ENCODE measurements at regions not wholly inside any gene's neighbourhood (a gene's known extent, or its start where the extent isn't known, plus 50 kb on each side); places are given as distances from the start of the nearest gene placed in this dataset.
A peak's percentile ranks its signal among the peaks of the same experiment; 100 is the strongest.

DNA sequence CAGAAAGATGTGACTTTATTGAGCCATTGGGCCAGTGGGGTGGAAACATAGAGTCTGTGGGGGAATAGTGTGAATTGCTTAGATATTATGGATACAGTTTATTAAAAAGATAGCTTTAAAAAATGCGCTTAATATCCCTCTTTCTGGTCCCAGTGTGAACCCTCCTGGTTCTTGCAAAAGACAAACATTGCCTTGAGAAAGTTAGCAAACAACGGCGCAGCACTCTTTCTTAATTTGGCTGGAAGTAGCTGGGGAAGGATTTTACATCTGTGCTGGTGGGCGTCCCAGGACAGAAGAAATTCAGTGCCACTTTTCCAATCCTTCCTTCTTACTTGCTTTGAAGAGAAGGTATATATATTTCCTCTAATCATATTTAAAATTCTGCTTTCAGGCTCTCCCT is 191.4 kb upstream of the ZFP64 start:
- BruUV-seq (replicated peaks) = no TSS peak
- intact Hi-C loops (cut with micrococcal nuclease; ENCODE audit: unreplicated experiment) = no loop called here
- TF ChIP-seq, protein P1, sequence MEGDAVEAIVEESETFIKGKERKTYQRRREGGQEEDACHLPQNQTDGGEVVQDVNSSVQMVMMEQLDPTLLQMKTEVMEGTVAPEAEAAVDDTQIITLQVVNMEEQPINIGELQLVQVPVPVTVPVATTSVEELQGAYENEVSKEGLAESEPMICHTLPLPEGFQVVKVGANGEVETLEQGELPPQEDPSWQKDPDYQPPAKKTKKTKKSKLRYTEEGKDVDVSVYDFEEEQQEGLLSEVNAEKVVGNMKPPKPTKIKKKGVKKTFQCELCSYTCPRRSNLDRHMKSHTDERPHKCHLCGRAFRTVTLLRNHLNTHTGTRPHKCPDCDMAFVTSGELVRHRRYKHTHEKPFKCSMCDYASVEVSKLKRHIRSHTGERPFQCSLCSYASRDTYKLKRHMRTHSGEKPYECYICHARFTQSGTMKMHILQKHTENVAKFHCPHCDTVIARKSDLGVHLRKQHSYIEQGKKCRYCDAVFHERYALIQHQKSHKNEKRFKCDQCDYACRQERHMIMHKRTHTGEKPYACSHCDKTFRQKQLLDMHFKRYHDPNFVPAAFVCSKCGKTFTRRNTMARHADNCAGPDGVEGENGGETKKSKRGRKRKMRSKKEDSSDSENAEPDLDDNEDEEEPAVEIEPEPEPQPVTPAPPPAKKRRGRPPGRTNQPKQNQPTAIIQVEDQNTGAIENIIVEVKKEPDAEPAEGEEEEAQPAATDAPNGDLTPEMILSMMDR (conservative IDR thresholded peaks at IDR 0.05; ENCODE audit: low read depth, low read length) = no peak
- no peak for TF ChIP-seq EZH2 (IDR thresholded peaks at IDR 0.05; ENCODE audit: borderline replicate concordance, low read depth, low read length, poor library complexity, severe bottlenecking)
- no peak for DNase-seq (ENCODE audit: low spot score)
- ChIA-PET POLR2A (ENCODE audit: low non-redundant PET) (no interaction called here), CTCF (no interaction called here)
- Histone ChIP-seq H3K4me1 (ENCODE audit: insufficient read depth, low read length, poor library complexity, severe bottlenecking) (no peaks in the 10 kb centered on the region), H3K4me3 (ENCODE audit: low read depth, low read length, poor library complexity, severe bottlenecking) (no peak overlapping the region), H3K27me3 (replicated peaks; ENCODE audit: insufficient read depth, low read depth, low read length, poor library complexity) (no peaks in the 10 kb centered on the region), H3K9me3 (ENCODE audit: low read depth, low read length, poor library complexity, severe bottlenecking) (no peaks in the 10 kb centered on the region), H3K27ac (ENCODE audit: low read depth, low read length, poor library complexity, severe bottlenecking) (no peak overlapping the region), H3K36me3 (ENCODE audit: insufficient read depth, low read length, poor library complexity, severe bottlenecking) (no peaks in the 10 kb centered on the region)

- no peaks in the 10 kb centered on the region for H3K27me3 ChIP-seq (replicated peaks; ENCODE audit: insufficient read depth, low read depth, low read length, poor library complexity)
- BruUV-seq (replicated peaks) = no TSS peak
- H3K36me3 ChIP-seq (ENCODE audit: insufficient read depth, low read length, poor library complexity, severe bottlenecking) = no peaks in the 10 kb centered on the region
- H3K4me3 ChIP-seq (ENCODE audit: low read depth, low read length, poor library complexity, severe bottlenecking) = no peak overlapping the region
- H3K9me3 ChIP-seq (ENCODE audit: low read depth, low read length, poor library complexity, severe bottlenecking) = no peaks in the 10 kb centered on the region
- H3K4me1 ChIP-seq (ENCODE audit: insufficient read depth, low read length, poor library complexity, severe bottlenecking) = no peaks in the 10 kb centered on the region
- ChIA-PET CTCF (interaction anchor here (2.5 kb wide), 1 partner anchor 67 kb away, joined by 8 read pairs; no protein-coding TSS in a partner anchor), POLR2A (ENCODE audit: low non-redundant PET) (interaction anchor here (0.7 kb wide), 1 partner anchor 13 kb away, joined by 3 read pairs; no protein-coding TSS in a partner anchor)
- TF ChIP-seq, protein P1 (conservative IDR thresholded peaks at IDR 0.05; ENCODE audit: low read depth, low read length) = peak; percentile 98
- no peak for TF ChIP-seq EZH2 (IDR thresholded peaks at IDR 0.05; ENCODE audit: borderline replicate concordance, low read depth, low read length, poor library complexity, severe bottlenecking)
- intact Hi-C loops (cut with micrococcal nuclease; ENCODE audit: unreplicated experiment) = loop anchor here (2.0 to 10.0 kb wide), 3 partner anchors 67 to 255 kb away; no protein-coding TSS in a partner anchor
- DNase-seq (ENCODE audit: low spot score) = peak; percentile 55
- H3K27ac ChIP-seq (ENCODE audit: low read depth, low read length, poor library complexity, severe bottlenecking) = no peak overlapping the region
These were observed 188.3 kb upstream of the ZFP64 start for GRCh38 chr20:52379723-52380336.

DNA sequence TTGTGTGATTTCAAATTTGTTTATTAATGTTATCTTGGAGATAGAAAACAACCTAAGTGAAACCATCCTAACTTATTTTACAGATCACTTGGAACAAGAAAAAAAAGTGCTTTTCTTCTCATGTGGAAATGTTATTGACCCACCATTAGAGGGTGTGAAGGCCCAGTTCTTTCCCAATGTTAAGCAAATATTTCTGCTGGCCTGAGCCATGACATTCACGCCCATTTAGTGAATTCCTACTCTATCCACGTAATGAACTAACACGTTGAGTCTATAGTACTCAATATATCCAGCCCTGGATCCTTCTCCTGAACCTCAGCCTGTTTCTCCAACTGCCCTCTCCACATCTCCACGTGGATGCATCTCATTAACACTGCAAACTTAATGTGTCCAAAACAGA is 180.6 kb upstream of the ZFP64 start:
- no peak overlapping the region for H3K4me3 ChIP-seq (ENCODE audit: low read depth, low read length, poor library complexity, severe bottlenecking)
- no peaks in the 10 kb centered on the region for H3K36me3 ChIP-seq (ENCODE audit: insufficient read depth, low read length, poor library complexity, severe bottlenecking)
- DNase-seq (ENCODE audit: low spot score) = no peak
- no peaks in the 10 kb centered on the region for H3K4me1 ChIP-seq (ENCODE audit: insufficient read depth, low read length, poor library complexity, severe bottlenecking)
- H3K27me3 ChIP-seq (replicated peaks; ENCODE audit: insufficient read depth, low read depth, low read length, poor library complexity) = no peaks in the 10 kb centered on the region
- TF ChIP-seq, protein P1 (conservative IDR thresholded peaks at IDR 0.05; ENCODE audit: low read depth, low read length) = no peak
- TF ChIP-seq EZH2 (IDR thresholded peaks at IDR 0.05; ENCODE audit: borderline replicate concordance, low read depth, low read length, poor library complexity, severe bottlenecking) = no peak
- H3K9me3 ChIP-seq (ENCODE audit: low read depth, low read length, poor library complexity, severe bottlenecking) = no peaks in the 10 kb centered on the region
- intact Hi-C loops (cut with micrococcal nuclease; ENCODE audit: unreplicated experiment) = loop anchor here (10.0 kb wide), 1 partner anchor 247 kb away; no protein-coding TSS in a partner anchor
- no peak overlapping the region for H3K27ac ChIP-seq (ENCODE audit: low read depth, low read length, poor library complexity, severe bottlenecking)
- ChIA-PET CTCF (no interaction called here), POLR2A (ENCODE audit: low non-redundant PET) (no interaction called here)
- no TSS peak for BruUV-seq (replicated peaks)
